ENCODE measurements at regions not wholly inside any gene's neighbourhood (a gene's known extent, or its start where the extent isn't known, plus 50 kb on each side); places are given as distances from the start of the nearest gene placed in this dataset.

DNA sequence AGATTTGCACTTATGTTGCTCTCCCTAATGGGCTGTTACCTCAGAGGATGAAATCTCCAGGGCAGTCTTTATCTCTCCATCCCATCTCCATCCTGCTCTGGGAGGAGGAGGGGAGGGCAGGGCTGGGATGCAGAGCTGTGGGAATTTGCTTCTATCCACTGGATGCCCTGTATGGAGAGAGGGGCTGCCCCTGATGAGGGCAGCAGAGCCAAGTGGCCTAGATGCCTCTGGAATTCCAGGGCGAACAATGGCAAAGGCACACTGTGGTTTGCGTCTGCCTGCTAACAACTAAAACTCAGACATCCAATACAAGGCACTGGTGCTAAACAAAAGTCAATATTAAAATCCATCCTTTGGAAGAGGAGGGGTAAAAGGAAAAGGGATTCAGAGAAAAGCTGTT, 165.1 kb downstream of the COG6 start:
- TF ChIP-seq, protein P1, sequence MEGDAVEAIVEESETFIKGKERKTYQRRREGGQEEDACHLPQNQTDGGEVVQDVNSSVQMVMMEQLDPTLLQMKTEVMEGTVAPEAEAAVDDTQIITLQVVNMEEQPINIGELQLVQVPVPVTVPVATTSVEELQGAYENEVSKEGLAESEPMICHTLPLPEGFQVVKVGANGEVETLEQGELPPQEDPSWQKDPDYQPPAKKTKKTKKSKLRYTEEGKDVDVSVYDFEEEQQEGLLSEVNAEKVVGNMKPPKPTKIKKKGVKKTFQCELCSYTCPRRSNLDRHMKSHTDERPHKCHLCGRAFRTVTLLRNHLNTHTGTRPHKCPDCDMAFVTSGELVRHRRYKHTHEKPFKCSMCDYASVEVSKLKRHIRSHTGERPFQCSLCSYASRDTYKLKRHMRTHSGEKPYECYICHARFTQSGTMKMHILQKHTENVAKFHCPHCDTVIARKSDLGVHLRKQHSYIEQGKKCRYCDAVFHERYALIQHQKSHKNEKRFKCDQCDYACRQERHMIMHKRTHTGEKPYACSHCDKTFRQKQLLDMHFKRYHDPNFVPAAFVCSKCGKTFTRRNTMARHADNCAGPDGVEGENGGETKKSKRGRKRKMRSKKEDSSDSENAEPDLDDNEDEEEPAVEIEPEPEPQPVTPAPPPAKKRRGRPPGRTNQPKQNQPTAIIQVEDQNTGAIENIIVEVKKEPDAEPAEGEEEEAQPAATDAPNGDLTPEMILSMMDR (IDR thresholded peaks at IDR 0.05): no peak
- no peak for TF ChIP-seq POLR2A (IDR thresholded peaks at IDR 0.05)
